Upper lobe of right lung (tissue), 1 donor: ENCODE measurements at regions not wholly inside any gene's neighbourhood (a gene's known extent, or its start where the extent isn't known, plus 50 kb on each side); places are given as distances from the start of the nearest gene placed in this dataset.
"Not testable (repeated sequence)": the region's sequence is repeated elsewhere in the genome, so short reads cannot be mapped to it uniquely, and the experiment has no call there.

Experiments used
- ATAC-seq: fragments of 200-7000 bp; cut with Tn5 transposase; one replicate; pipeline ENCODE4 v1.9.1; 2020; ENCODE audit warnings: mild to moderate bottlenecking, moderate library complexity
- DNase-seq: peaks from one replicate; pipeline ENCODE4 v3.0.0-alpha.2; 2020
- H3K27ac ChIP-seq: fragments of 200-600 bp; one replicate; pipeline ENCODE4 v1.8.0; 2022
- H3K27me3 ChIP-seq: fragments of 200-600 bp; one replicate; pipeline ENCODE4 v1.8.0; 2022; ENCODE audit warnings: mild to moderate bottlenecking
- H3K36me3 ChIP-seq: fragments of 200-600 bp; one replicate; pipeline ENCODE4 v1.8.0; 2022
- H3K4me1 ChIP-seq: fragments of 200-600 bp; one replicate; pipeline ENCODE4 v1.8.0; 2022
- H3K4me3 ChIP-seq: fragments of 200-600 bp; one replicate; pipeline ENCODE4 v1.8.0; 2022; ENCODE audit warnings: mild to moderate bottlenecking
- H3K9me3 ChIP-seq: fragments of 200-600 bp; one replicate; pipeline ENCODE4 v1.8.0; 2022
- CTCF ChIP-seq: fragments of 200-600 bp; IDR thresholded peaks from one replicate; pipeline ENCODE4 v1.8.0; 2022; ENCODE audit warnings: antibody characterized with exemption
- intact Hi-C: fragments of 100-400 bp; cut with DNase I; formaldehyde crosslinking; loops from one replicate; pipeline ENCODE4 v1.11.0; 2022
- donor health status: DM: no; HTN: yes; CAD: no; lungs with severe emphysema.

GRCh38 chr7:91383905-91384274 lies 119.7 kb downstream of the FZD1 start:
- Histone ChIP-seq H3K36me3 (no peaks in the 10 kb centered on the region), H3K4me1 (no peaks in the 10 kb centered on the region), H3K27me3 (no peaks in the 10 kb centered on the region), H3K27ac (no peak overlapping the region), H3K4me3 (no peak overlapping the region), H3K9me3 (no peaks in the 10 kb centered on the region)
- intact Hi-C loops = no loop called here
- TF ChIP-seq CTCF = no peak
- ATAC-seq (no peak), DNase-seq (no peak)

- H3K4me3 ChIP-seq, ATAC-seq, H3K9me3 ChIP-seq, H3K36me3 ChIP-seq, DNase-seq, intact Hi-C loops, H3K27me3 ChIP-seq, H3K27ac ChIP-seq, H3K4me1 ChIP-seq: not testable (repeated sequence)
Observed at GRCh38 chr7:91394757-91395156, 130.5 kb downstream of the FZD1 start.

GRCh38 chr7:91395313-91395712 lies 131.1 kb downstream of the FZD1 start:
- DNase-seq, H3K4me3 ChIP-seq, ATAC-seq, H3K27me3 ChIP-seq, H3K36me3 ChIP-seq, intact Hi-C loops, H3K9me3 ChIP-seq, H3K27ac ChIP-seq, H3K4me1 ChIP-seq: not testable (repeated sequence)

- no peak for TF ChIP-seq CTCF
- ATAC-seq = no peak
- no peak for DNase-seq
- Histone ChIP-seq H3K9me3 (no peaks in the 10 kb centered on the region), H3K27ac (no peak overlapping the region), H3K4me1 (no peaks in the 10 kb centered on the region), H3K4me3 (no peak overlapping the region), H3K27me3 (no peaks in the 10 kb centered on the region), H3K36me3 (no peaks in the 10 kb centered on the region)
- intact Hi-C loops = no loop called here
Observed at GRCh38 chr7:91397096-91397495, 132.9 kb downstream of the FZD1 start.

- no peak overlapping the region for H3K4me3 ChIP-seq
- H3K27me3 ChIP-seq = no peaks in the 10 kb centered on the region
- ATAC-seq (no peak), DNase-seq (no peak)
- no peak overlapping the region for H3K27ac ChIP-seq
- no peaks in the 10 kb centered on the region for H3K4me1 ChIP-seq
- no peaks in the 10 kb centered on the region for H3K9me3 ChIP-seq
- intact Hi-C loops = no loop called here
- TF ChIP-seq CTCF = no peak
- H3K36me3 ChIP-seq = no peaks in the 10 kb centered on the region
Observed at GRCh38 chr7:91397612-91398011, 133.4 kb downstream of the FZD1 start.

- no peaks in the 10 kb centered on the region for H3K9me3 ChIP-seq
- H3K4me3 ChIP-seq = no peak overlapping the region
- no peaks in the 10 kb centered on the region for H3K4me1 ChIP-seq
- no peak for TF ChIP-seq CTCF
- no peaks in the 10 kb centered on the region for H3K36me3 ChIP-seq
- no peak overlapping the region for H3K27ac ChIP-seq
- intact Hi-C loops = no loop called here
- DNase-seq = no peak
- no peaks in the 10 kb centered on the region for H3K27me3 ChIP-seq
- ATAC-seq = no peak
Observed at GRCh38 chr7:91398341-91398740, 134.1 kb downstream of the FZD1 start.

GRCh38 chr7:91405092-91405788 lies 141.0 kb downstream of the FZD1 start:
- DNase-seq = no peak
- no peak for TF ChIP-seq CTCF
- ATAC-seq = no peak
- no peak overlapping the region for H3K27ac ChIP-seq
- H3K9me3 ChIP-seq = no peaks in the 10 kb centered on the region
- intact Hi-C loops = no loop called here
- no peaks in the 10 kb centered on the region for H3K27me3 ChIP-seq
- no peak overlapping the region for H3K4me3 ChIP-seq
- no peaks in the 10 kb centered on the region for H3K4me1 ChIP-seq
- H3K36me3 ChIP-seq = no peaks in the 10 kb centered on the region

- ATAC-seq, intact Hi-C loops, H3K9me3 ChIP-seq, H3K36me3 ChIP-seq, H3K27me3 ChIP-seq, H3K27ac ChIP-seq, DNase-seq, H3K4me3 ChIP-seq, H3K4me1 ChIP-seq: not testable (repeated sequence)
Observed at GRCh38 chr7:91405873-91406272, 141.6 kb downstream of the FZD1 start.
